Tibial nerve (tissue), 4 donors: ENCODE measurements at regions not wholly inside any gene's neighbourhood (a gene's known extent, or its start where the extent isn't known, plus 50 kb on each side); places are given as distances from the start of the nearest gene placed in this dataset.

Source experiments
- DNase-seq, 2 donors: peaks; one replicate each; pipeline ENCODE4 v3.0.0-alpha.2; 2019; ENCODE audit warnings: low spot score in 2 of 2
- H3K27ac ChIP-seq, 4 donors: fragments of 200-600 bp; sonication (generic) in 3 of 4; one replicate each; pipeline ENCODE4 v1.5.1; 2017 to 2019; ENCODE audit warnings: mild to moderate bottlenecking in 1 of 4
- H3K27me3 ChIP-seq, 2 donors: fragments of 200-600 bp; sonication (generic) in 1 of 2; one replicate each; pipeline versions ENCODE4 v1.5.1 to v1.6.0; 2017 to 2019
- H3K36me3 ChIP-seq, 3 donors: fragments of 200-600 bp; sonication (generic); one replicate each; pipeline ENCODE4 v1.5.1; 2018 to 2019
- H3K4me1 ChIP-seq, 4 donors: fragments of 200-600 bp; sonication (generic) in 3 of 4; one replicate each; pipeline ENCODE4 v1.5.1; 2017 to 2019
- H3K4me3 ChIP-seq, 4 donors: fragments of 200-600 bp; sonication (generic) in 3 of 4; one replicate each; pipeline ENCODE4 v1.5.1; 2017 to 2019; ENCODE audit warnings: mild to moderate bottlenecking in 1 of 4, moderate library complexity in 1 of 4
- H3K9me3 ChIP-seq, 4 donors: fragments of 200-600 bp; sonication (generic) in 3 of 4; one replicate each; pipeline ENCODE4 v1.5.1; 2017 to 2019
- CTCF ChIP-seq, 5 experiments: fragments of 200-600 bp in 3 of 5; fragments of 450-650 bp in 2 of 5; sonication (generic) in 3 of 5; IDR thresholded peaks; one replicate each; pipeline ENCODE4 v1.5.1; 2016 to 2019; ENCODE audit warnings: antibody characterized with exemption in 5 of 5, mild to moderate bottlenecking in 3 of 5, moderate library complexity in 2 of 5
- EP300 ChIP-seq, 2 donors: sonication (generic); formaldehyde crosslinking; IDR thresholded peaks; one replicate each; pipeline ENCODE4 v1.6.1; 2017; ENCODE audit warnings: antibody characterized with exemption in 2 of 2, mild to moderate bottlenecking in 1 of 2
- POLR2A ChIP-seq, 2 donors: fragments of 450-650 bp; IDR thresholded peaks; one replicate each; pipeline ENCODE4 v1.6.1; 2017; ENCODE audit warnings: antibody characterized with exemption in 2 of 2, mild to moderate bottlenecking in 2 of 2, moderate library complexity in 2 of 2
- WGBS, 2 donors: methylation state at CpG; one replicate each; pipeline ENCODE4 v1.1.5; 2018; 5-methylcytosine and 5-hydroxymethylcytosine counted together

DNA sequence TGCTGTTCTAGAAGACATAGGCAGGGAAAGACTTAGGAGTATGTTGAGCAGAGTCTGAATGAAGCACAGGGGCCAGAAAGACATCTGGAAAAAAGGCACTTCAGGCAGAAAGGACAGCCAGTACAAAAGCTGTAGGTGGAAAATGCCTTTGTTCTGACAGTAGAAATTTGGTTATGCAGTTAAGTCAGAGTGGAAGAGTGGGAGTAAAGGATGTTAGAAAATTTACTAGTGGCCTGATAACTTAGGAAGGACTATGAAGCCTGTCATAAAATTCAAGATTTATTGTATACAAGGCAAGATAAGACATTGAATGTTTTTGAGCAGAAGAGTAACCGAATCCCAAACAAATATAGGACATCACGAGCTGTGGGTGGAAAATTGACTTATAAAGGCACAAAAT is 987.9 kb downstream of the PLA2G4A start:
- no peaks in the 10 kb centered on the region for H3K4me1 ChIP-seq
- no peaks in the 10 kb centered on the region for H3K9me3 ChIP-seq
- no peak for TF ChIP-seq EP300 (IDR thresholded peaks at IDR 0.05)
- TF ChIP-seq POLR2A (IDR thresholded peaks at IDR 0.05) = no peak
- 82 to 89% methylated on average over 2 of the region's 2 CpGs for WGBS, 2 donors
- H3K27me3 ChIP-seq = no peaks in the 10 kb centered on the region
- no peak overlapping the region for H3K27ac ChIP-seq
- H3K4me3 ChIP-seq = no peak overlapping the region
- H3K36me3 ChIP-seq = no peaks in the 10 kb centered on the region
- no peak for DNase-seq

- Histone ChIP-seq H3K4me3 (no peak overlapping the region), H3K27me3 (no peaks in the 10 kb centered on the region), H3K27ac (no peak overlapping the region), H3K4me1 (no peaks in the 10 kb centered on the region), H3K36me3 (no peaks in the 10 kb centered on the region), H3K9me3 (peaks cover 0 to 7% (median 2%) of the 10 kb centered on the region in 4 donors)
- WGBS, 2 donors = 97 to 99% methylated on average over 5 of the region's 5 CpGs
- no peak for DNase-seq
- TF ChIP-seq EP300 (IDR thresholded peaks at IDR 0.05) = no peak
- TF ChIP-seq CTCF (IDR thresholded peaks at IDR 0.05) = no peak
- no peak for TF ChIP-seq POLR2A (IDR thresholded peaks at IDR 0.05)
Measured at GRCh38 chr1:187817782-187818181, 989.0 kb downstream of the PLA2G4A start.

DNA sequence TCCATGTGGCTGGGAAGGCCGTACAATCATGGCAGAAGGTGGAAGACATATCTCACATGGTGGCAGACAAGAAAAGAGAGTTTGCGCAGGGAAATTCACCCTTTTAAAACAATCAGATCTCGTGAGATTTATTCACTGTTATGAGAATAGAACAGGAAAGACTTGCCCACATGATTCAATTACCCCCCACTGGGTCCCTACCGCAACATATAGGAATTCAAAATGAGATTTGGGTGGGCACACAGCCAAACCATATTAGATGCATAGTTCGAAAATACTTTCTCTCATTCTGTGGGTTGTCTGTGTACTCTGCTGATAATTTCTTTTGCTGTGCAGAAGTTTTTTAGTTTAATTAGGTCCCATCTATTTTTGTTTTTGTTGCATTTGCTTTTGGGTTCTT is 990.3 kb downstream of the PLA2G4A start:
- Histone ChIP-seq H3K27ac (no peak overlapping the region), H3K4me1 (no peaks in the 10 kb centered on the region), H3K27me3 (no peaks in the 10 kb centered on the region), H3K36me3 (no peaks in the 10 kb centered on the region), H3K4me3 (no peak overlapping the region), H3K9me3 (peaks cover 0 to 9% (median 2%) of the 10 kb centered on the region in 4 donors)
- no peak for TF ChIP-seq EP300 (IDR thresholded peaks at IDR 0.05)
- no peak for TF ChIP-seq CTCF (IDR thresholded peaks at IDR 0.05)
- TF ChIP-seq POLR2A (IDR thresholded peaks at IDR 0.05) = no peak
- DNase-seq = no peak
- WGBS, 2 donors = 38 to 41% methylated on average over 5 of the region's 5 CpGs

DNA sequence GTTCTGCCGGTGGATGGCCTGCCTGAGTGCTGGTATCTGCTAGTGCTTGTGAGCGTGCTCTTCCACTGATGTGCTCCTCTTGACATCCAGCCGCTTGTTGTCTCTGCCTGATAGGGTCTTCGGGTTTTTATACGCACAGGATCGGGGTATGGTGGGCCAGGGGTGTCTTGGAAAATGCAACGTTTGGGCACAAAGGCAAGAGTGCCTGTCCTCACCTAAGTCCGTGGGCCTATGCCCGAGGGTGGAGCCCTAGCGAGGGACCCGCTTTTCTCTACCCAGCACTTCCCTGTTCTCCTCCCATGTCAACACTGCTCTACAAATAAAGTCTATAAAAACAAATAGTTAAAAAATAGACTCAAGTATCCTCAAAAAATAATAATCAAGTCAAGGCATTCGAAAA is 1007.8 kb downstream of the PLA2G4A start:
- Histone ChIP-seq H3K36me3 (no peaks in the 10 kb centered on the region), H3K4me1 (peaks cover 0 to 5% (median 2%) of the 10 kb centered on the region in 4 donors), H3K27me3 (no peaks in the 10 kb centered on the region), H3K27ac (no peak overlapping the region), H3K9me3 (no peaks in the 10 kb centered on the region), H3K4me3 (no peak overlapping the region)
- 94 to 95% methylated on average over 11 to 12 of the region's 12 CpGs for WGBS, 2 donors
- DNase-seq = no peak
- TF ChIP-seq EP300 (IDR thresholded peaks at IDR 0.05) (no peak), CTCF (IDR thresholded peaks at IDR 0.05) (no peak), POLR2A (IDR thresholded peaks at IDR 0.05) (no peak)

- Histone ChIP-seq H3K4me3 (no peak overlapping the region), H3K9me3 (no peaks in the 10 kb centered on the region), H3K27ac (peak overlapping the region in 2 of 4 donors; percentile 73 to 76), H3K36me3 (no peaks in the 10 kb centered on the region), H3K4me1 (peaks cover 0 to 5% (median 2%) of the 10 kb centered on the region in 4 donors), H3K27me3 (no peaks in the 10 kb centered on the region)
- 62 to 67% methylated on average over 2 of the region's 2 CpGs for WGBS, 2 donors
- no peak for TF ChIP-seq EP300 (IDR thresholded peaks at IDR 0.05)
- TF ChIP-seq CTCF (IDR thresholded peaks at IDR 0.05) = no peak
- no peak for TF ChIP-seq POLR2A (IDR thresholded peaks at IDR 0.05)
- DNase-seq = no peak
Measured at GRCh38 chr1:187837787-187838186, 1009.0 kb downstream of the PLA2G4A start.
